Suprapubic skin (tissue), 4 donors: ENCODE measurements at regions not wholly inside any gene's neighbourhood (a gene's known extent, or its start where the extent isn't known, plus 50 kb on each side); places are given as distances from the start of the nearest gene placed in this dataset.
"Not testable (repeated sequence)": the region's sequence is repeated elsewhere in the genome, so short reads cannot be mapped to it uniquely, and the experiment has no call there.

ENCODE experiments used
- EP300 ChIP-seq: sonication (generic); formaldehyde crosslinking; IDR thresholded peaks from one replicate; pipeline ENCODE4 v1.6.1; 2017; ENCODE audit warnings: antibody characterized with exemption
- POLR2A ChIP-seq, 2 donors: fragments of 450-650 bp; IDR thresholded peaks; one replicate each; pipeline ENCODE4 v1.6.1; 2017; ENCODE audit warnings: antibody characterized with exemption in 2 of 2, mild to moderate bottlenecking in 2 of 2, moderate library complexity in 2 of 2
- POLR2AphosphoS5 ChIP-seq, 3 donors: sonication (generic); formaldehyde crosslinking; IDR thresholded peaks; one replicate each; pipeline ENCODE4 v1.6.1; 2017; ENCODE audit warnings: antibody characterized with exemption in 3 of 3
- TF ChIP-seq, protein P1 (sequence below), 2 donors: fragments of 200-600 bp in 1 of 2; fragments of 450-650 bp in 1 of 2; sonication (generic) in 1 of 2; IDR thresholded peaks; one replicate each; pipeline ENCODE4 v1.5.1; 2016 to 2019; ENCODE audit warnings: antibody characterized with exemption in 2 of 2, mild to moderate bottlenecking in 1 of 2, moderate library complexity in 1 of 2

DNA sequence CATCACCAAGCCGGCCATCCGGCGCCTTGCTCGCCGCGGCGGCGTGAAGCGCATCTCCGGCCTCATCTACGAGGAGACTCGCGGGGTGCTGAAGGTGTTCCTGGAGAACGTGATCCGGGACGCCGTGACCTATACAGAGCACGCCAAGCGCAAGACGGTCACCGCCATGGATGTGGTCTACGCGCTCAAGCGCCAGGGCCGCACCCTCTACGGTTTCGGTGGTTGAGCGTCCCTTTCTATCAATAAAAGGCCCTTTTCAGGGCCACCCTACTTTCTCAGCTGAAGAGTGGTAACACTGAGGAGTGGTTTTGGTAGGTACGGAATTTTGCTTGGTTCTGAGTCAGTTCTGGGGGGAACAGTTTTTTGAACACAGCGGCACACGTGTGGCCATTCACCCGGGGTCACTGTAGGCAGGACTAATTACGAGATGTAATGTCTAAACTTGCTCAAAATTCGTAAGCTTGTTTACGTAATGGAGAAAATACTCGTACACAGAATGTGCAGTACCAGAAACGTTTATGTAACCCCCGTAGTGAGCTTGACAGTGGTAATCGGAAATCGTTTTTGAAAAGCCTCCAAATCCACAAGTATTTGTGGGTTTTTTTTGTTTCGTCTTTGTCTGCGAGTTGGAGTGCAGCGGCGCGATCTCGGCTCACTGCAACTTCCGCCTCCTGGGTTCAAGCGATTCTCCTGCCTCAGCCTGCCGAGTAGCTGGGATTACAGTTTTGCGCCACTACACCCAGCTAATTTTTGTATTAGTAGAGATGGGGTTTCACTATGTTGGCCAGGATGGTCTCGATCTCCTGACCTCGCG is 87.8 kb downstream of the OR2B2 start:
- TF ChIP-seq POLR2A (IDR thresholded peaks at IDR 0.05); EP300: not testable (repeated sequence)
- peak in 1 of 3 donors; percentile 37 for TF ChIP-seq POLR2AphosphoS5 (IDR thresholded peaks at IDR 0.05)
- TF ChIP-seq, protein P1, sequence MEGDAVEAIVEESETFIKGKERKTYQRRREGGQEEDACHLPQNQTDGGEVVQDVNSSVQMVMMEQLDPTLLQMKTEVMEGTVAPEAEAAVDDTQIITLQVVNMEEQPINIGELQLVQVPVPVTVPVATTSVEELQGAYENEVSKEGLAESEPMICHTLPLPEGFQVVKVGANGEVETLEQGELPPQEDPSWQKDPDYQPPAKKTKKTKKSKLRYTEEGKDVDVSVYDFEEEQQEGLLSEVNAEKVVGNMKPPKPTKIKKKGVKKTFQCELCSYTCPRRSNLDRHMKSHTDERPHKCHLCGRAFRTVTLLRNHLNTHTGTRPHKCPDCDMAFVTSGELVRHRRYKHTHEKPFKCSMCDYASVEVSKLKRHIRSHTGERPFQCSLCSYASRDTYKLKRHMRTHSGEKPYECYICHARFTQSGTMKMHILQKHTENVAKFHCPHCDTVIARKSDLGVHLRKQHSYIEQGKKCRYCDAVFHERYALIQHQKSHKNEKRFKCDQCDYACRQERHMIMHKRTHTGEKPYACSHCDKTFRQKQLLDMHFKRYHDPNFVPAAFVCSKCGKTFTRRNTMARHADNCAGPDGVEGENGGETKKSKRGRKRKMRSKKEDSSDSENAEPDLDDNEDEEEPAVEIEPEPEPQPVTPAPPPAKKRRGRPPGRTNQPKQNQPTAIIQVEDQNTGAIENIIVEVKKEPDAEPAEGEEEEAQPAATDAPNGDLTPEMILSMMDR (IDR thresholded peaks at IDR 0.05): not testable (repeated sequence)
